ENCODE measurements at regions not wholly inside any gene's neighbourhood (a gene's known extent, or its start where the extent isn't known, plus 50 kb on each side); places are given as distances from the start of the nearest gene placed in this dataset.

- TF ChIP-seq MITF (IDR thresholded peaks at IDR 0.05) (no peak), TCFL5 (CRISPR knock-in tag; conservative IDR thresholded peaks at IDR 0.05) (no peak), MNT (conservative IDR thresholded peaks at IDR 0.05) (peak in 1 of 2 experiments; percentile 29; a peak in 1 of 4 replicates), MBD2 (IDR thresholded peaks at IDR 0.05; ENCODE audit: borderline replicate concordance, low read depth) (peak; percentile 52; the same call in 1 of the 2 replicates), SMARCE1 (IDR thresholded peaks at IDR 0.05) (0 out of 2 replicates have a peak, but pooled peaks have one; percentile 30), TAF1 (IDR thresholded peaks at IDR 0.05; ENCODE audit: control insufficient read depth, extremely low read depth, insufficient read depth, low read length, severe bottlenecking) (peak; percentile 17), PKNOX1 (IDR thresholded peaks at IDR 0.05) (peak; percentile 71), MIER1 (IDR thresholded peaks at IDR 0.05; ENCODE audit: low read depth) (0 out of 2 replicates have a peak, but pooled peaks have one; percentile 50), DPF2 (IDR thresholded peaks at IDR 0.05) (0 out of 2 replicates have a peak, but pooled peaks have one; percentile 28), RBFOX2 (IDR thresholded peaks at IDR 0.05; ENCODE audit: low read depth, low read length) (peak; percentile 24; the same call in 1 of the 2 replicates), ZBTB26 (CRISPR knock-in tag; IDR thresholded peaks at IDR 0.05) (no peak), ID3 (CRISPR knock-in tag; IDR thresholded peaks at IDR 0.05) (no peak), ID3 (tag; IDR thresholded peaks at IDR 0.05) (peak; percentile 11; the same call in 1 of the 2 replicates), TBP (optimal IDR thresholded peaks at IDR 0.05; ENCODE audit: low read depth, low read length) (peak; percentile 30), ZC3H4 (CRISPR knock-in tag; IDR thresholded peaks at IDR 0.05; ENCODE audit: borderline replicate concordance) (0 out of 2 replicates have a peak, but pooled peaks have one; percentile 32), CTBP1 (IDR thresholded peaks at IDR 0.05; ENCODE audit: borderline replicate concordance) (0 out of 2 replicates have a peak, but pooled peaks have one; percentile 1), DACH1 (IDR thresholded peaks at IDR 0.05; ENCODE audit: partially characterized antibody) (peak; percentile 19), ZNF583 (CRISPR knock-in tag; IDR thresholded peaks at IDR 0.05) (0 out of 2 replicates have a peak, but pooled peaks have one; percentile 26), ZEB2 (IDR thresholded peaks at IDR 0.05) (no peak), C11orf30 (IDR thresholded peaks at IDR 0.05; ENCODE audit: low read depth) (peak; percentile 36; the same call in 1 of the 2 replicates)
Measured at GRCh38 chr1:39105841-39106765, 80.0 kb downstream of the NDUFS5 start (continued).
